ENCODE measurements at regions not wholly inside any gene's neighbourhood (a gene's known extent, or its start where the extent isn't known, plus 50 kb on each side); places are given as distances from the start of the nearest gene placed in this dataset.
"Not testable (repeated sequence)": the region's sequence is repeated elsewhere in the genome, so short reads cannot be mapped to it uniquely, and the experiment has no call there.

- TF ChIP-seq, protein P1, sequence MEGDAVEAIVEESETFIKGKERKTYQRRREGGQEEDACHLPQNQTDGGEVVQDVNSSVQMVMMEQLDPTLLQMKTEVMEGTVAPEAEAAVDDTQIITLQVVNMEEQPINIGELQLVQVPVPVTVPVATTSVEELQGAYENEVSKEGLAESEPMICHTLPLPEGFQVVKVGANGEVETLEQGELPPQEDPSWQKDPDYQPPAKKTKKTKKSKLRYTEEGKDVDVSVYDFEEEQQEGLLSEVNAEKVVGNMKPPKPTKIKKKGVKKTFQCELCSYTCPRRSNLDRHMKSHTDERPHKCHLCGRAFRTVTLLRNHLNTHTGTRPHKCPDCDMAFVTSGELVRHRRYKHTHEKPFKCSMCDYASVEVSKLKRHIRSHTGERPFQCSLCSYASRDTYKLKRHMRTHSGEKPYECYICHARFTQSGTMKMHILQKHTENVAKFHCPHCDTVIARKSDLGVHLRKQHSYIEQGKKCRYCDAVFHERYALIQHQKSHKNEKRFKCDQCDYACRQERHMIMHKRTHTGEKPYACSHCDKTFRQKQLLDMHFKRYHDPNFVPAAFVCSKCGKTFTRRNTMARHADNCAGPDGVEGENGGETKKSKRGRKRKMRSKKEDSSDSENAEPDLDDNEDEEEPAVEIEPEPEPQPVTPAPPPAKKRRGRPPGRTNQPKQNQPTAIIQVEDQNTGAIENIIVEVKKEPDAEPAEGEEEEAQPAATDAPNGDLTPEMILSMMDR (IDR thresholded peaks at IDR 0.05; ENCODE audit: insufficient read depth, low read length, poor library complexity, severe bottlenecking) = not testable (repeated sequence)
- TF ChIP-seq EZH2phosphoT487 (conservative IDR thresholded peaks at IDR 0.05; ENCODE audit: low read length) = not testable (repeated sequence)
These were observed 323.6 kb upstream of the ZFP42 start for GRCh38 chr4:187671958-187672357.

All from SU-DHL-6 (cell line).